IMR-90 (cell line): ENCODE measurements at regions not wholly inside any gene's neighbourhood (a gene's known extent, or its start where the extent isn't known, plus 50 kb on each side); places are given as distances from the start of the nearest gene placed in this dataset.

Experiments used
- ATAC-seq: fragments of 200-7000 bp; cut with Tn5 transposase; 2 replicates; pipeline ENCODE4 v1.9.1; 2020; ENCODE audit warnings: low read depth, mild to moderate bottlenecking, moderate library complexity
- BruUV-seq: library from RNA; stranded (reverse); fragments of 400-500 nt; replicated peaks from 2 replicates; lab custom pipeline; 2021; lab: Mats Ljungman, UMichigan
- CTCF ChIA-PET: fragments of 300-600 bp; formaldehyde crosslinking; extraction: SDS; loops from one replicate; lab custom pipeline; 2021; ENCODE audit warnings: antibody characterized with exemption; lab: Yijun Ruan, JAX
- POLR2A ChIA-PET: fragments of 300-600 bp; sonication (Branson Sonifier 250); formaldehyde crosslinking; loops from one replicate; lab custom pipeline; 2022; ENCODE audit warnings: antibody characterized with exemption; ENCODE audit not compliant: unreplicated experiment; lab: Charles Lee
- DNase-seq: peaks from one replicate; pipeline ENCODE4 v3.0.0; 2013
- H2AFZ ChIP-seq: replicated peaks from 2 replicates; pipeline ENCODE3; 2013; ENCODE audit warnings: low read length, mild to moderate bottlenecking; ENCODE audit not compliant: poor library complexity
- H2AK5ac ChIP-seq: 2 replicates; pipeline ENCODE4 v1.6.1; 2013; ENCODE audit warnings: low read depth, low read length, inconsistent platforms
- H2AK9ac ChIP-seq: replicated peaks from 2 replicates; pipeline ENCODE3; 2013; ENCODE audit warnings: mild to moderate bottlenecking, low read depth, low read length, moderate library complexity; ENCODE audit not compliant: poor library complexity
- H2BK120ac ChIP-seq: 2 replicates; pipeline ENCODE4 v1.6.1; 2013; ENCODE audit warnings: low read depth, low read length, inconsistent platforms
- H2BK15ac ChIP-seq: 3 replicates; pipeline ENCODE4 v1.6.1; 2013; ENCODE audit warnings: low read depth, low read length, inconsistent platforms
- H2BK20ac ChIP-seq: 2 replicates; pipeline ENCODE4 v1.6.1; 2013; ENCODE audit warnings: low read depth, mild to moderate bottlenecking, inconsistent platforms, low read length, moderate library complexity
- H2BK5ac ChIP-seq: 2 replicates; pipeline ENCODE4 v1.6.1; 2013; ENCODE audit warnings: mild to moderate bottlenecking, low read depth, low read length, inconsistent platforms; ENCODE audit not compliant: poor library complexity, severe bottlenecking
- H3K14ac ChIP-seq: replicated peaks from 2 replicates; pipeline ENCODE4 v1.6.1; 2013; ENCODE audit warnings: low read depth, low read length, inconsistent platforms
- H3K18ac ChIP-seq: 2 replicates; pipeline ENCODE4 v1.6.1; 2013; ENCODE audit warnings: low read depth, low read length, control low read depth
- H3K23ac ChIP-seq: 2 replicates; pipeline ENCODE4 v1.6.1; 2013; ENCODE audit warnings: low read depth, low read length, inconsistent platforms
- H3K27ac ChIP-seq: 2 replicates; pipeline ENCODE4 v1.5.1; 2013; ENCODE audit warnings: mild to moderate bottlenecking, control low read depth, low read length; ENCODE audit not compliant: insufficient read depth
- H3K27me3 ChIP-seq: 2 replicates; pipeline ENCODE4 v1.6.1; 2013; ENCODE audit warnings: low read length; ENCODE audit not compliant: control insufficient read depth, insufficient read depth
- H3K36me3 ChIP-seq: 2 replicates; pipeline ENCODE4 v1.6.1; 2013; ENCODE audit warnings: low read length, mixed read lengths; ENCODE audit not compliant: control insufficient read depth, insufficient read depth
- H3K4ac ChIP-seq: 2 replicates; pipeline ENCODE4 v1.6.1; 2013; ENCODE audit warnings: low read depth, low read length, inconsistent platforms
- H3K4me1 ChIP-seq: 2 replicates; pipeline ENCODE4 v1.6.1; 2013; ENCODE audit warnings: low read length, mixed read lengths; ENCODE audit not compliant: control insufficient read depth, insufficient read depth
- H3K4me2 ChIP-seq: 2 replicates; pipeline ENCODE4 v1.6.1; 2013; ENCODE audit warnings: low read depth, mild to moderate bottlenecking, control low read depth, low read length, moderate library complexity
- H3K4me3 ChIP-seq: 2 replicates; pipeline ENCODE4 v1.5.1; 2013; ENCODE audit warnings: low read depth, mild to moderate bottlenecking, control low read depth, low read length, moderate library complexity; ENCODE audit not compliant: insufficient read depth
- H3K56ac ChIP-seq: 2 replicates; pipeline ENCODE4 v1.6.1; 2013; ENCODE audit warnings: low read length, inconsistent platforms; ENCODE audit not compliant: insufficient read depth; ENCODE audit errors: extremely low read depth
- H3K79me1 ChIP-seq, 2 experiments: 2 replicates each; pipeline ENCODE4 v1.6.1; 2013; ENCODE audit warnings: low read length in 2 of 2, inconsistent platforms in 1 of 2, low read depth in 1 of 2
- H3K9ac ChIP-seq: 2 replicates; pipeline ENCODE4 v1.6.1; 2013; ENCODE audit warnings: low read depth, low read length, control low read depth
- H3K9me1 ChIP-seq: 2 replicates; pipeline ENCODE4 v1.6.1; 2013; ENCODE audit warnings: low read length, inconsistent platforms; ENCODE audit not compliant: insufficient read depth
- H3K9me3 ChIP-seq: 2 replicates; pipeline ENCODE4 v1.6.1; 2013; ENCODE audit warnings: low read length; ENCODE audit not compliant: control insufficient read depth, insufficient read depth
- H4K20me1 ChIP-seq: 2 replicates; pipeline ENCODE4 v1.6.1; 2013; ENCODE audit warnings: low read length, inconsistent platforms; ENCODE audit not compliant: insufficient read depth
- H4K5ac ChIP-seq: 2 replicates; pipeline ENCODE4 v1.6.1; 2013; ENCODE audit warnings: mild to moderate bottlenecking, low read depth, low read length, control low read depth
- H4K8ac ChIP-seq, 2 experiments: 2 replicates each; pipeline ENCODE4 v1.6.1; 2013; ENCODE audit warnings: low read depth in 2 of 2, low read length in 2 of 2, control low read depth in 1 of 2, inconsistent platforms in 1 of 2
- H4K91ac ChIP-seq: 2 replicates; pipeline ENCODE4 v1.6.1; 2013; ENCODE audit warnings: low read depth, low read length, inconsistent platforms; ENCODE audit not compliant: insufficient read depth
- BHLHE40 ChIP-seq: fragments of 150-350 bp; IDR thresholded peaks from 2 replicates; pipeline ENCODE4 v1.6.1; 2016; ENCODE audit warnings: mild to moderate bottlenecking, low read depth, low read length
- CEBPB ChIP-seq: IDR thresholded peaks from 2 replicates; pipeline ENCODE4 v1.6.1; 2012; ENCODE audit warnings: low read depth, low read length, improper control_type of control experiment
- CHD1 ChIP-seq: IDR thresholded peaks from 2 replicates; pipeline ENCODE4 v1.6.1; 2012; ENCODE audit warnings: low read depth, low read length, improper control_type of control experiment
- FOS ChIP-seq: fragments of 150-350 bp; IDR thresholded peaks from 2 replicates; pipeline ENCODE4 v1.6.1; 2016; ENCODE audit warnings: low read depth, low read length
- MAFK ChIP-seq: IDR thresholded peaks from 2 replicates; pipeline ENCODE4 v1.6.1; 2012; ENCODE audit warnings: low read depth, low read length, improper control_type of control experiment
- MAZ ChIP-seq: IDR thresholded peaks from 2 replicates; pipeline ENCODE4 v1.6.1; 2012; ENCODE audit warnings: low read depth, mild to moderate bottlenecking, low read length, improper control_type of control experiment, moderate library complexity, borderline replicate concordance
- MXI1 ChIP-seq: IDR thresholded peaks from 2 replicates; pipeline ENCODE4 v1.6.1; 2012; ENCODE audit warnings: low read depth, mild to moderate bottlenecking, low read length, moderate library complexity, borderline replicate concordance
- NFE2L2 ChIP-seq: fragments of 150-350 bp; IDR thresholded peaks from 2 replicates; pipeline ENCODE4 v1.6.1; 2016; ENCODE audit warnings: low read depth, mild to moderate bottlenecking, low read length
- POLR2A ChIP-seq: IDR thresholded peaks from 2 replicates; pipeline ENCODE4 v1.6.1; 2012; ENCODE audit warnings: mild to moderate bottlenecking, low read depth, low read length
- RAD21 ChIP-seq: IDR thresholded peaks from 2 replicates; pipeline ENCODE4 v1.6.1; 2012; ENCODE audit warnings: low read length, improper control_type of control experiment
- RCOR1 ChIP-seq: IDR thresholded peaks from 2 replicates; pipeline ENCODE4 v1.6.1; 2012; ENCODE audit warnings: mild to moderate bottlenecking, low read length, improper control_type of control experiment; ENCODE audit not compliant: insufficient replicate concordance
- RFX5 ChIP-seq: IDR thresholded peaks from 2 replicates; pipeline ENCODE4 v1.8.0; 2012; ENCODE audit warnings: low read depth, mild to moderate bottlenecking, low read length, moderate library complexity
- SMC3 ChIP-seq: fragments of 150-350 bp; IDR thresholded peaks from 2 replicates; pipeline ENCODE4 v1.6.1; 2016; ENCODE audit warnings: low read depth, mild to moderate bottlenecking, antibody characterized with exemption, low read length, moderate library complexity
- WGBS, 2 experiments: methylation state at CpG; one replicate each; pipeline versions ENCODE4 v1.1.5 to v1.1.7; 2013; ENCODE audit warnings: missing lambda C conversion rate in 2 of 2; ENCODE audit not compliant: insufficient read length in 1 of 2; ENCODE audit errors: extremely low coverage in 2 of 2; 5-methylcytosine and 5-hydroxymethylcytosine counted together
- dilution Hi-C: fragments of 300-500 bp; cut with HindIII; formaldehyde crosslinking; loops from one replicate; pipeline ENCODE4 v1.14.3; 2018; ENCODE audit warnings: low sequenced_read_pairs; ENCODE audit not compliant: unreplicated experiment
- in situ Hi-C: fragments of 300-500 bp; cut with MboI; formaldehyde crosslinking; loops from 3 replicates; pipeline ENCODE4 v1.14.3; 2019; ENCODE audit warnings: low sequenced_read_pairs, inconsistent platforms, mixed read lengths
- intact Hi-C: fragments of 100-400 bp; cut with micrococcal nuclease; formaldehyde crosslinking; loops from 2 replicates; pipeline ENCODE4 v1.10.0; 2022
- TF ChIP-seq, protein P1 (sequence below): fragments of 150-350 bp; IDR thresholded peaks from 2 replicates; pipeline ENCODE4 v1.6.1; 2017; ENCODE audit warnings: mild to moderate bottlenecking, antibody characterized with exemption, low read length, low read depth
- TF ChIP-seq, protein P2 (sequence below): fragments of 150-350 bp; IDR thresholded peaks from 2 replicates; pipeline ENCODE4 v1.6.1; 2016; ENCODE audit warnings: low read depth, mild to moderate bottlenecking, low read length, moderate library complexity, borderline replicate concordance
- TF ChIP-seq, protein P3 (sequence below): conservative IDR thresholded peaks from 2 replicates; pipeline ENCODE4 v1.5.1; 2012; ENCODE audit warnings: mild to moderate bottlenecking, low read depth, low read length, improper control_type of control experiment

DNA sequence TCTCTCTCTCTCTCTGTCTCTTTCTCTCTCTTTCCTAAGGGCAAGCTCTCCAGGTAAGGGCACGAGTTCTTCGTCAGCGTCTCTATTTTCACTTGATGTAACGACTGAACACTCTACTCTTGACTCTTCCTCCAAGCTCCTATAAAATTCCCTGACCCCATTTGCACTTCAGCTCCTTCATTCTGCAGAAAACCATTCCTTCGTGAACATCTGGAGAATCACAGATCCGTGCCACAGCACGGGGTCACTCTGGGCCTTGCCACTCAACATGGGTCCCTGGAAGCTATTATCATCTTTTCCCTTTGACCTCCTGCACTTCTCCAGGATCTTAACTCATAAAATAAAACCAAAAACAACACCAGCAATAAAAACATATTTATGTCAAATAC, 112.0 kb upstream of the LNX1 start:
- Histone ChIP-seq H3K4me3 (no peak overlapping the region), H3K18ac (peak overlapping the region; percentile 89)

More for the DNA sequence above, 112.0 kb upstream of the LNX1 start:
- Histone ChIP-seq H4K8ac (peak overlapping the region; percentile 97), H3K9ac (peak overlapping the region; percentile 36), H3K4me1 (peaks cover 22% of the 10 kb centered on the region), H3K4ac (peak overlapping the region; percentile 99), H2BK120ac (peak overlapping the region; percentile 99), H3K4me2 (peak overlapping the region; percentile 45), H4K91ac (peak overlapping the region; percentile 98), H3K27me3 (no peaks in the 10 kb centered on the region), H3K23ac (peak overlapping the region; percentile 78), H3K36me3 (no peaks in the 10 kb centered on the region), H3K79me1 (no peaks in the 10 kb centered on the region), H3K9me1 (peaks cover 2% of the 10 kb centered on the region; the same call in 1 of the 2 replicates), H2BK5ac (peak overlapping the region; percentile 67), H2BK15ac (peak overlapping the region; percentile 98), H4K5ac (peak overlapping the region; percentile 96), H2BK20ac (peak overlapping the region; percentile 99), H2AK9ac (peak overlapping the region; percentile 90), H3K27ac (peak overlapping the region; percentile 86), H2AFZ (peak overlapping the region; percentile 93), H4K20me1 (no peaks in the 10 kb centered on the region), H2AK5ac (peak overlapping the region; percentile 32), H3K9me3 (no peaks in the 10 kb centered on the region), H3K56ac (peak overlapping the region; percentile 85), H3K14ac (peak overlapping the region; percentile 95)
- intact Hi-C loops (loop anchor here (5.0 to 10.0 kb wide), 3 partner anchors 126 to 362 kb away; partner anchors contain the start of genes CHIC2 and FIP1L1), dilution Hi-C loops (no loop called here), in situ Hi-C loops (loop anchor here (25.0 kb wide), 1 partner anchor 516 kb away; no protein-coding TSS in a partner anchor)
- DNase-seq (no peak), ATAC-seq (no peak)
- no peak for TF ChIP-seq NFE2L2
- no peak for TF ChIP-seq SMC3
- TF ChIP-seq FOS: no peak
- no peak for TF ChIP-seq MAZ
- no peak for TF ChIP-seq RCOR1
- TF ChIP-seq CEBPB: no peak
- no peak for TF ChIP-seq RFX5
- no peak for TF ChIP-seq MXI1
- no peak for TF ChIP-seq BHLHE40
- no peak for TF ChIP-seq RAD21
- TF ChIP-seq, protein P1, sequence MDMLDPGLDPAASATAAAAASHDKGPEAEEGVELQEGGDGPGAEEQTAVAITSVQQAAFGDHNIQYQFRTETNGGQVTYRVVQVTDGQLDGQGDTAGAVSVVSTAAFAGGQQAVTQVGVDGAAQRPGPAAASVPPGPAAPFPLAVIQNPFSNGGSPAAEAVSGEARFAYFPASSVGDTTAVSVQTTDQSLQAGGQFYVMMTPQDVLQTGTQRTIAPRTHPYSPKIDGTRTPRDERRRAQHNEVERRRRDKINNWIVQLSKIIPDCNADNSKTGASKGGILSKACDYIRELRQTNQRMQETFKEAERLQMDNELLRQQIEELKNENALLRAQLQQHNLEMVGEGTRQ: no peak
- TF ChIP-seq MAFK: no peak
- no peak for TF ChIP-seq POLR2A
- TF ChIP-seq, protein P2, sequence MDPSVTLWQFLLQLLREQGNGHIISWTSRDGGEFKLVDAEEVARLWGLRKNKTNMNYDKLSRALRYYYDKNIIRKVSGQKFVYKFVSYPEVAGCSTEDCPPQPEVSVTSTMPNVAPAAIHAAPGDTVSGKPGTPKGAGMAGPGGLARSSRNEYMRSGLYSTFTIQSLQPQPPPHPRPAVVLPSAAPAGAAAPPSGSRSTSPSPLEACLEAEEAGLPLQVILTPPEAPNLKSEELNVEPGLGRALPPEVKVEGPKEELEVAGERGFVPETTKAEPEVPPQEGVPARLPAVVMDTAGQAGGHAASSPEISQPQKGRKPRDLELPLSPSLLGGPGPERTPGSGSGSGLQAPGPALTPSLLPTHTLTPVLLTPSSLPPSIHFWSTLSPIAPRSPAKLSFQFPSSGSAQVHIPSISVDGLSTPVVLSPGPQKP: no peak
- TF ChIP-seq, protein P3, sequence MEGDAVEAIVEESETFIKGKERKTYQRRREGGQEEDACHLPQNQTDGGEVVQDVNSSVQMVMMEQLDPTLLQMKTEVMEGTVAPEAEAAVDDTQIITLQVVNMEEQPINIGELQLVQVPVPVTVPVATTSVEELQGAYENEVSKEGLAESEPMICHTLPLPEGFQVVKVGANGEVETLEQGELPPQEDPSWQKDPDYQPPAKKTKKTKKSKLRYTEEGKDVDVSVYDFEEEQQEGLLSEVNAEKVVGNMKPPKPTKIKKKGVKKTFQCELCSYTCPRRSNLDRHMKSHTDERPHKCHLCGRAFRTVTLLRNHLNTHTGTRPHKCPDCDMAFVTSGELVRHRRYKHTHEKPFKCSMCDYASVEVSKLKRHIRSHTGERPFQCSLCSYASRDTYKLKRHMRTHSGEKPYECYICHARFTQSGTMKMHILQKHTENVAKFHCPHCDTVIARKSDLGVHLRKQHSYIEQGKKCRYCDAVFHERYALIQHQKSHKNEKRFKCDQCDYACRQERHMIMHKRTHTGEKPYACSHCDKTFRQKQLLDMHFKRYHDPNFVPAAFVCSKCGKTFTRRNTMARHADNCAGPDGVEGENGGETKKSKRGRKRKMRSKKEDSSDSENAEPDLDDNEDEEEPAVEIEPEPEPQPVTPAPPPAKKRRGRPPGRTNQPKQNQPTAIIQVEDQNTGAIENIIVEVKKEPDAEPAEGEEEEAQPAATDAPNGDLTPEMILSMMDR: no peak
- TF ChIP-seq CHD1: no peak
- ChIA-PET POLR2A (interaction anchor here (0.6 to 1.7 kb wide), 7 partner anchors 15 to 1233 kb away, joined by 3 to 6 read pairs (median 4); no protein-coding TSS in a partner anchor), CTCF (interaction anchor here (1.0 kb wide), 1 partner anchor 15 kb away, joined by 6 read pairs; no protein-coding TSS in a partner anchor)
- no TSS peak for BruUV-seq
- WGBS, 2 experiments: 7% methylated on average over 3 of the region's 7 CpGs; no CpG with 5 or more reads in 1 of the 2 experiments
